Stimulated activated CD4-positive, alpha-beta T cell treated with anti-CD3 and anti-CD28 coated beads, Interleukin-4, amount 100 ng/mL, for 48 hours (primary cell): ENCODE measurements at regions not wholly inside any gene's neighbourhood (a gene's known extent, or its start where the extent isn't known, plus 50 kb on each side); places are given as distances from the start of the nearest gene placed in this dataset.
"Not testable (repeated sequence)": the region's sequence is repeated elsewhere in the genome, so short reads cannot be mapped to it uniquely, and the experiment has no call there.

Experiments
- DNase-seq, 2 donors: peaks; one replicate each; pipeline ENCODE4 v3.0.0-alpha.2; 2020; ENCODE audit warnings: low read depth in 2 of 2

DNA sequence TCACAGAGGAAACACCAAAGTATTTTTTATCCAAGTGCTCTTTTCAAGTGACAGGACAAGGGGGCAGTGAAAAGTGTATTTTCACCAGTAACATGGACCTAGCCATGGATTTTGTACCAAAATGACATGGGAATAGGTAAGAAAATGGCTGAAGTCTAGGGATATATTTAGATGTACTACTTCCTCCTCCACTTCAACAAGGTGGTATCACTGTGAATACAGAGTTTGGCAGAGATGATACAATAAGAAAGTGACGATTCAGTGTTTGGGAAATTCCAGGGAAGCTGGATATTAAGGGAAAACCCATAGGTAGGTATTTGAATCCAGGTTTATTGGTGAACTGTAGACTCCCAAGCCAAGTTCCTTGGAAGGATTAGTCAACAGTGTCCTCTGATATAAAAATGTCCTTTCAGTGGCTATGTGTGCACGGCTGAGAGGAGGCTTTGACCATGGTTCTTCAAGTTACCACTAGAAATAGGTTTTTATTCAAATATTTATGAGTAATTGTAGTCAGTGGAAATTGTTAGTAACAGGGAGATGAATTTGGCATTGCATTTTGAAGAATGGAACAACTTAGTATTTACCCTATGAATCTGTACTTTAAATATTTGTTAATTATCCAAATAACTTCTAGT is 356.0 kb upstream of the CITED2 start:
- DNase-seq: no peak

DNA sequence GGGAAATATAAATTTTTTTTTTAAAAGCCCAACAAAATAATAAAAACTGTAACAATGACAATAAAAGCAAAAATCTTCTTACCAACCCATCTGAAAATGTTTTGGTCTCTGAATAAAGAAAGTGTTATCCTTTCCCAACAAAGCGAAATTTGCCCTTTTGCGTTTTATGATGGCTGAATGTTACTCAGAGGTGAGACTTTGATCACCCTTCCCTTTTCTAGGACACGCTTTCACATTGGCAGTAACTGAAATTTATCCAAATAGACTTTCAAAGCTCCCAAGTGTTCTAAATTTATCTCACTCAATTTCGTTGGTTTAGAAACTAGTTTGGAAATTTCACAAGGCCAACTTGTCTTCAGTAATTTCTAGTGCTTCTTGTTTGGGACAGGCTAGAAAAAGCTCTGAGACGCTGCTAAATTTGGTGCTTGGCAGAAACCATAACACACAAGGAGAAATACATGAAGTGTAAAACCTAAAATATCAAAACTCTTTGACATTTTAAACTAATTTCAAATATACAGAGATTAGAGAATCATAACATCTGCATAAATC is 354.5 kb upstream of the CITED2 start:
- no peak for DNase-seq

DNA sequence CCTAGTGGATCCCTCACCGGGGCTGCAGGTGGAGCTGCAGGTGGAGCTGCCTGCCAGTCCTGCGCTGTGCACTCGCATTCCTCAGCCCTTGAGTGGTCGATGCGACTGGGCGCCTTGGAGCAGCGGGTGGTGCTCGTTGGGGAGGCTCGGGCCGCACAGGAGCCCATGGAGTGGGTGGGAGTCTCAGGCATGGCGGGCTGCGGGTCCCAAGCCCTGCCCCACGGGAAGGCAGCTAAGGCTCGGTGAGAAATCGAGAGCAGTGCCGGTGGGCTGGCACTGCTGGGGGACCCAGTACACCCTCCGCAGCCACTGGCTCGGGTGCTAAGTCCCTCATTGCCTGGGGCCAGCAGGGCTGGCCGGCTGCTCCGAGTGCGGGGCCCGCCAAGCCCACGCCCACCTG is 351.8 kb upstream of the CITED2 start:
- not testable (repeated sequence) for DNase-seq

DNA sequence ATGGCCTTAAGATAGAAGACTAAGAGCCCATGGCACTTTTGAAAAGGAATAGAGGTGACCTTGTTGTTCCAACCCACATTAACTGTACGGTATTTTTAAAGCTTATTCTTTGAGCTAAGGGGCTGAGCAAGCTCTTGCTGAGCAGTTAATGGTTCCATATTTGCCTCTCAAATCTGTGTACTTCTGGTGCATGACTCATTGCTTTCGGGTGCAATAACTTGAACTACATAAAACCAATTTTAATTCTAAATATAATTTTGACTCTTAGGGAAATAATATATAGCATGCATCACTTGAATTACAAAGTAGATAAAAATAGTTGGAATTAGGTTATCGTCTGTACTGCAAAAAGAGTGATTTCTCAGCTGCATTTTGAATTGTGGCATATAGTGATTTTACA is 348.1 kb upstream of the CITED2 start:
- DNase-seq: no peak

DNA sequence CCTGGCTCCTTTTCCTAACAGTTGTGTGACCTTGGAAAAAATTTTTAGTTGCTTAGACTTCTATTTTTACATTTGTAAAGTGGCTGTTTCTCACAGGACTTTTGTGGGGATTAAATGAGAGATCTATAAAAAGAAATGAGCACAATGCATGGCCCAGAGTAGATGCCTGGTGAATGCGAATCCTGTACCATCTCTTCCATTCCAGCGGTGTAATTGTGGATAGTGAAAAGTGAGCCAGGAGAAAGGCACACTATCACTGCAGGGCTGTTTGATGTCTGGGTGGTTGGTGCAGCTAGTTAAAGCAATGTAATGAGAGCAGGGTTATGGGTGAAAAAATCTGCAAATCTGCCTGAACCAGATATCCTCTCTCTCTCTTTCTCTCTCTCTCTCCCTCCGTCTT is 347.5 kb upstream of the CITED2 start:
- no peak for DNase-seq

DNA sequence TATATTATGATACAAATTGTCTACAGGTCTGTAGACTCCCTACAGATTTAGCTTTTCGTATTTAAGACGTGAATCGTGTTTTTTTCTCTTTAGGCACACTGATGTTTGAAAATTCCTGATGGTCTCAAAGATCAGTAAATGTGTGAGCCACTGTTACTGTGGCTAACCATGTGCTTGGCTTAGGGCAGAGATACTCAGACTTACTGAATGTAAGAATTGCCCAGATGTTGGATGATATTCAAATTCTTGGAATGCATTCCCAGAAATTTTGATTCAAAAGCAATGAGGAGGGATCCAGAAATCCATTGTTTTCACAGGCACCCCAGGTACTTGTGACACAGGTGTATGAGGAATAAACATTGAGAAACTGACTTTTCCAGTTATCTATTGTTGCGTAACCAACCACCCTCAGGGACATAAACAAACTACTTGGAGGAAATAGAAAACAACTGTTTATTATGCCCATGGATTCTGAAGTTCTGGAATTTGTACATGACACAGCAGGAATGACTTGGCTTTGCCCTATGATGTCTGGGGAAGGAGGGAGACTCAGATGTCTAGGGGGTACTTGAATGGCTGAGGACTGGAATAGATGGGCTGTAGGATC is 339.6 kb upstream of the CITED2 start:
- DNase-seq: no peak

DNA sequence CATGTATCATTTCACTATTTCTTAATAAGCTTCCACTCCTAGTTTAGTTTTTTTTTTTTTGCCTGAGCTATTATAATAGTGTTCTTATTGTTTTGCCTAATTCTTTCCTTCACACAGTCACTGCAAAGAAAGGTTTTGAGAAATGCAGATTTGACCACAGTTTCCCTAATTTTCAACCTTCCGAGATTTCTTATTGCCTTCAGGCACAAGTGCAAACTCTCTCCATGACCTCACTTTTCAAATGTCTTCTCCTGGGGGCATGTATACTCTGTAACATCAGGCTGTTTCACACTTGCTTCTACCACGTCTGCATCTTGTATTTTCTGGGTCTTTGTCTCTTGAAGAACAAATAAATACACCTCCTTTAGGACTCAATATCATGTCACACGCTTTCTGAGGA is 339.0 kb upstream of the CITED2 start:
- no peak for DNase-seq

DNA sequence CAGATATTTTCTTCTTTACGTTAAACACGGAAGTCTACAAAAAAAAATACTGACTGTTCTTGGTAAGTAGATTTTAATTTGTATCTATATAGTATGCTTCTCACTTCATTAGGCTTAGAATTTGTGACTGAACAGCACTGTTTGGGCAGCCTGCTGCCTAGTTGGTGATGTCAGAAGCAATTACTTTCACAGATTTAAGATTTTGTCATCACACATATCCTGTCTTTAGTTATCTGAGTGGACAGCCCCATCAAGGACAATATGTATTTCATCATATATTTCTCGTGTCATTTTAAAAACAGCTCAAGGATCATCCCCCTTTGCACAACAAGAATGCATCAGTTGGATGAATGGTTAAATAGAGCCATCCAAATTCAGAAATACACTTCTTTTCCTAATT is 338.4 kb upstream of the CITED2 start:
- no peak for DNase-seq

DNA sequence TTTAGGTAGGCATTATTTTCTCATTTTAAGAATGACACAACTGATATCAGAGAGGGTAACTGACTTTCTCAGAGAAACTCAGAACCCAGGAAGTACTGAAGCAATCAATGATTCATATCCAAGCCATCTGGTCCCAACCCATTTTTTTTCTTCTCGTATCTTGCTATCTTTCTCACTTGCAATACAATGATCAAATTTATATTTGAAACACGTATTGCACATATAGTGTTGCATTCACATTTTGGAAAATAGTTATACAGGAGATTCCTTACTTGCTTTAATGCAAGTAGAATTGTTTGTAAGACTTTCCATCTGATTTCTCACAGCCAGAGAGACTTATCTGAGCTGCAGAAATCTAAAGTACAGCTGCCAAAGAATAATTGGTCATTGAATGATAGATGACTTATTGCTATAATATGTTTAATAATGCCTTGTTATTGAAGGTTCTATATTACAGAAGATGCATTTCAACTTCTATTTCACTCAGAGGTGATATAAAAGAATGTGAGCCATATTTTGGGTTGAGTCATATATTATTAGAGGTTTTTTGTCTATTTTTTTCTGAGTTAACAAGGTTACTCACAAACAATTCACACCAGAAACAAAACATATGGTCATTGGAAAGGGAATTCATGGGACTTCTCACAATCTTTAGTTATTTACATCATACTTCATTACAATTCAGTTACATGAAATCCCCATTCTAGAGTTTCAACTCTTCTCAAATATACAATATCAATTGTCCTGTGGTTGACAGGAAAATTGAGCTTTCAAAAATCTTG is 337.5 kb upstream of the CITED2 start:
- no peak for DNase-seq

DNA sequence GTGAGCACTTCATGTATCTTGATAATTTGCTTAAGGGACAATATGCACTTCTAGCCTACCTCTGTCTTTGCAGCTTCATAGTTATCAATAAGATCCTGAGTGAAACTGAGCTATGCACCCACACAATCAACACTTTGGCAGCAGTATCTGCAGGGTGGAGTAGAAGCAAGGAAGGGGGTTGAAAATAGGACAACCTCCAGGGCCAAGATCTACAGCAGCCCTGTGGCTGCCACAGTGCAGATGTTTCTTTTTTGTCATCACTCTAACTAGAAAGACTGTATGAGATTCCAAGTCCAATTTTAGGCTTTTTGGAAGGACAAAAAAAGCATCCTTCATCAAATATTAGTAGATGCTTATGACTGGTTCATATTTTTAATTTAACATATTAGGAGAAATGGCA is 336.1 kb upstream of the CITED2 start:
- DNase-seq: no peak

DNA sequence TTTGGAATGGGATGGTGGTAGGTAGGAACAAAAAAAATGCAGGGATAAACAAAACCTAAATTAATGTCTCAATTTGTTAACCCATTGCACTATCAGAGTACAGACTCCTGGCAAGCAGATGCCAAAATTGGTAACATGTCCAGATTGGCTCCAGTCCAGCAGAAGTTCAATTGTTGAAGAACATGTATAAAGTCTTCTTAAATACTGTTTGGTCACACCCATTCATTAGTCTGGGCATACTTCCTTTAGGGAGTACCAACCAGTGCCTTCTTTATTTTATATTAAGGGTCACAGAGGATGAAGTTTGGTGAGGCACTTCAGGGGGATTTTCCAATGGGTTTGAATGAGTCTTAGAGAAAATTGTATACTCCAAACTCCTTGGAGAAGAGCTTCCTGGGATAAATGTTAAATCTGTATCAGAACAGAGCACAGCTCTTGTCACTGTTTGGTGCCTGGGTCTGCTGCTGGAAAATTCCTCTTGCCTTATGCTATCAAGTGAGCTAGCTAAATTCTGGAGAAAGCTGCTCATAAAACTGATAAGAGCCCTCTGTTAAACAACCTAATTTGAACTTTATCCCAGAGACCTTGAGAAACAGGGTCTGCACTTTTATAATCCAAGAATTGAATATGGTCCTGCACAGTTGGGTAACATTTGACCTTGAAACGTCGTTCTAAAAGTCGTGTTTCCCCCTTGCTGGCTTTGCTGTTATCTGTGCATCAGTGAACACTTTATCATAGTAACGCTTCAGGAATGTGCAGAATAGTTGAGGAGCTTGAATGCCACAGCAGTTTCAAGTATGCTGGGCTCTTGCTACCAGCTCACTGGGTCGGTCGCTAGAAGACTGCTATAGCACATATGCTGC is 334.1 kb upstream of the CITED2 start:
- no peak for DNase-seq

DNA sequence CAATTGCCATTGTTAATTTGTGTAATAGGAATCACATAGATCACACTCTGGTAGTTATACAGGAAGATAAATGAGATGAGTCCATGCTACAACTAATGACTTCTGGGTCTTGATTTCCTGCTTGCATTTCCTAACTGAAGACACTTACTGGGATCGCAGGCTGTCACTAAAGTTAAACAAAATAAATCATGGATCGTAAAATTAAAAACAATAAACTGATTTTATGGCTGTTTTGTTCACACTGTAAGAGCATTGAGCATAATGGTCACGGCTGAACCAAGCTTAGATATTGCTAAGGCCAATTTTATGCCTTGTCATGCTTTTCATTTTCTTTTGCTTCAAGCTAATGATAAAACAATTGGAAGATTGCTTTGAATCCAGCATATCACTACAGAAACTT is 332.5 kb upstream of the CITED2 start:
- no peak for DNase-seq

DNA sequence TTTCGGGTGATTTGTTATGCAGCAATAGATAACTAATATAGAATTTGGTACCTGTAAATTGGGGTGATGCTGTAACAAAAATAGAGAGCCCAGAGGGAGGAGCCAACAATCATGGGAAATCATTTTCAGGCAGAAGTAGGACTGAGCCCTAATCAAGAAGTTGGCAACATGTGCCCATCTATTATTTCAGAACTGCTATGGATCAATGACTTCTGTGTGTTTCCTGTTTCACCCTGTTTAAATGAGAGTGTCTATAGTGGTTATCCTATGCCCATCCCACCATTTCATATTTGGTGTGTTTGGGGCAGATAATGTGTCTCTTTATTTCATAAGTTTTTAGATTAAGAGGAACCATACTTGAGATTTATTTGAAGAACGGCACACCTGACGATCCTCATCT is 330.8 kb upstream of the CITED2 start:
- DNase-seq: no peak

DNA sequence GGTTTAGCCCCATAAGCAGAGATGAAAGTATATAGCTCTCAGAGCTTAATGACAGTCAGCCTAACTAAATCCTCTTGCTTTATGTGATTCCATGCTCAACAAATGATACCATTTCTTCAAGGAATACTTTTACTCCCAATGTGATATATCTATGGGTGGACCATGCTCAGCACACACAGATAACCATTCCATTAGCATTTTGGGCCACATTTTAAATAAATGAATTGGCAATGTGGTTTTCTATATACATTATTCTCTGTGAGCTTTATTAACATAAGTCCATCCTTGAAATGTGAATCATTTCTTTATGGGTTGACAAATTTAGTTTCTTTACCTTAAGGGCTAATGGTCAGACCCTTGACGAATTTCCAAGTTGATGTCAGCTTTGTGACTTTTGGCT is 329.3 kb upstream of the CITED2 start:
- no peak for DNase-seq

DNA sequence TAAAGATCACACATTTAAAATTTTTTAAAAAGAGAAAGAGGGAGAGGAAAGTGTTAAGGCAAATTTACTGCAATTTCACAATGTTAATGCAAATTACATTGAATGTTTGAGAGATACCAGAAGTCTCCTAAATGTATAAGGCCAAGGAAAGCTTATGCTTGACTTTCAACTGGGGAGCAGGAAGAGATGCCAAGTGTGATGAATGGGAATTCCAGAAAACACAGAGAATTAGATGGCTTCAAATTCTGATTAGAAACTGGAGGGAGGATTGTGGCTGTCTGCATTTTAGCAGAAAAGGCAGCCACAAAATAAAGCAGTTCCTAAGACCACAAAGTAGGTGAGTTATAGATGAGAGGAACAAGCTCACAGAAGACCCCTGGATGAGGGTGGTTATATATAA is 328.3 kb upstream of the CITED2 start:
- no peak for DNase-seq

DNA sequence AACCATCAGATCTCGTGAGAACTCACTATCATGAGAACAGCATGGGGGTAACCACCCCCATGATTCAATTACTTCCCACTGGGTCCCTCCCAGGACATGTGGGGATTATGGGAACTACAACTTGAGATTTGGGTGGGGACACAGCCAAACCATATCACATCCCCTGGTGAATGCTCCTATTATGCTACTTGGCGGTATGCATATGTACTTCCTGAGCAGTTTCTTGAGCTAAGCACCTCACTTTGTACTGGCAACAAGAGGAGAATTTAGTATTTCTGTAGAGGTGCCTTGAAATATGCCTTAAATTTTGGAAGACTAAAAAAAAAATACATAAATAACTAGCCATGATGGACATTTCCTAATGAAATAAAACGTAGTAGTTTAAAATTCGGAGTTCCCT is 327.2 kb upstream of the CITED2 start:
- DNase-seq: no peak

DNA sequence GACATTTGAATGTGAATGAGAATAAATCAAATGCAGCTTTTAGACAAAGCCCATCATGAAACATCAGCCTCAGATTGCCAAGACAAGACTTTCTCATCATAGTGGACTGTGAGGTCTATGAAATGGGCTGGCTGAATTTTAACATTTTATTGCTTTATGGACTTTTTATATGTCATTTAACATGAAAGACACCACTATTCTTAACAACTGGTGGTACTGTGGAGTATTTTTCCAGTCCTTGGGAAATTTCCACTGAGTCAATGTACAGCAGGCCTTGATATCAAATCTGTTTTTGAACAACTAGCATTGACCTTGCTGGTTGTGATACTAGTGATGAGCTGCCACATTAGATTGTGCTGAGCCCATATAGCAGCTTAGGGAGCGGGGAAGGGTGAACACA is 326.6 kb upstream of the CITED2 start:
- DNase-seq: no peak

DNA sequence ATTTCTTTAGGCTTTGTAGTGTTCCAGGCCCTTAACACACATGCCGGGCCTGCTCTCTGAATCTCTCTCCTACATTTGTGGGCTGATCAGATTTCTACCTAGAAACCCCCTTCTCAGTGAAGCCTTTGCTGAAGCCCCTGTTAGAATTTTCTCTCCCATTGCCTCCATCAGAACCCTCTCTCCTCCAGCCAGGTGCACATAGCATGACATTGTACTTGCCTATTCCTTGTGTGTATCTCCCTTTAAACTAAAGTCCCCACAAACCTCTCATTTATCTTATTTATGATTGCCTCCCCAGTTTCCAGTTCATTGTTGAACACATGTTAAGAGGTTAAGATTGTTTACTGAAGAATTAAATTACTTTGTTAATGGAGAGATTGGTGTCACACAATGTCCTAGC is 325.5 kb upstream of the CITED2 start:
- no peak for DNase-seq

DNA sequence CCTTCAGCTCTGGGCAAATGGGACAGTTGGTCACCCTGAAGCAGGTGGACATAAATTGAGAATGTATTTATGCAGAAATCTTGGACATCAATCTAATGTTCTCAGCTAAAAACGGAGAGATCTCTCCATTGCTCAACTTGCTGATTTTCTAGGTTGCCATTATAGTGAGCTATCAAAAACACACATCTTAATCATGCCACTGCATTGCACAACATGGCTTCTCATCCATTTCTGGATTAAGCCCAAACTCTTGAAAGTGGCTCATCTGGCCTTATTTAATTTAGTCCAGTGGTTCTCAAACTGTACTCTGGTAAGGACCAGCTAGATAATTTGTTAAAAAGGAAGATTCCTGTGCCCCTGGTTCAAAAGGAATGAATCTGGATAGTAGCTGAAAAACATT is 324.9 kb upstream of the CITED2 start:
- DNase-seq: no peak

DNA sequence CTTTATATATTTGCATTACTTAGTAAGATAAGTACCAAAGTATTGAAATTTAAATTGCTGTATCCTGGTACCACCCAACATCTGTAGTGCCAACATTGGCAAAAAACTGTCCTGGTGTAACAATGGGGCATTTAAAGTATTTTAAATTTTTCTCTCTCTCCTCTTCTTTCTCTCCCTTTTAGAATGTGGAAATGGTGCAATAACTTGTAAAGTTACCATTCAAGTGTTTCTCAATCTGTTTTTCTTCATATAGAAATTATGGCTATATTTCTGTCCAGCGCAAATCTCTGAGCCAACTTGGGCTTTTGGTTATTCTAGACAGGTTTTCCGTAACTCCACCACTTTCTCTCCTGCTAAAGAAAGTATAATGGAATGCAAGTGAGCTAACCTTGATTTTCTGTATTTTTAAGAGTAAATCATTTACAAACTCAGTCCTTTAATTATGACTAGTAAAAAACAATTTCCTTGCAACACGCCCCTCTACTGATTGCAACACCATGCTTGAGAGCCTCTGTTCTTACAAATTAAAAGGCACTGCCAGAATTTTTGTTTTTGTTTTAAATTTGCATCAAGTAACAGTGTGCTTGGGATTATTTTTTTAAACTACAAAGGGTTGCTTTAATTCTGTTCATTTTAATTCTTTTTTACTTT is 324.2 kb upstream of the CITED2 start:
- no peak for DNase-seq

DNA sequence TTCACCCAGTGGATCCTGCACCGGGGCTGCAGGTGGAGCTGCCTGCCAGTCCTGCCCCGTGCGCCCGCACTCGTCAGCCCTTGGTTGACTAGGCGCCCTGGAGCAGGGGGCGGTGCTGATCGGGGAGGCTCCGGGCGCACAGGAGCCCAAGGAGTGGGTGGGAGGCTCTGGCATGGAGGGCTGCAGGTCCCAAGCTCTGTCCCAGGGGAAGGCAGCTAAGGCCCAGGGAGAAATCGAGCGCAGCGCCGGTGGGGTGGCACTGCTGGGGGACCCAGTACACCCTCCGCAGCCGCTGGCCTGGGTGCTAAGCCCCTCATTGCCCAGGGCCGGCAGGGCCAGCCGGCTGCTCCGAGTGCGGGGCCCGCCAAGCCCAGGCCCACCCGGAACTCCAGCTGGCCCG is 323.4 kb upstream of the CITED2 start:
- not testable (repeated sequence) for DNase-seq

DNA sequence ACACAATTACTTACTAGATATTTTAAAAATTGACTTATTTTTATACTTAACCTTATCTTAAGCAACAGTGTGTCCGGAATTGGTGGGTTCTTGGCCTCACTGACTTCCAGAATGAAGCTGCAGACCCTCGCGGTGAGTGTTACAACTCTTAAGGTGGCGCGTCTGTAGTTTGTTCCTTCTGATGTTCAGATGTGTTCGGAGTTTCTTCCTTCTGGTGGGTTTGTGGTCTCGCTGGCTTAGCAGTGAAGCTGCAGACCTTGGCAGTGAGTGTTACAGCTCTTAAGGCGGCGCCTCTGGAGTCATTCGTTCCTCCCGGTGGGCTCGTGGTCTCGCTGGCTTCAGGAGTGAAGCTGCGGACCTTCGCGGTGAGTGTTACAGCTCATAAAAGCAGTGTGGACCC is 322.5 kb upstream of the CITED2 start:
- not testable (repeated sequence) for DNase-seq
